GM19467 (cell line): ENCODE measurements at regions not wholly inside any gene's neighbourhood (a gene's known extent, or its start where the extent isn't known, plus 50 kb on each side); places are given as distances from the start of the nearest gene placed in this dataset.
"Not testable (repeated sequence)": the region's sequence is repeated elsewhere in the genome, so short reads cannot be mapped to it uniquely, and the experiment has no call there.

ENCODE experiments used
- ATAC-seq: cut with Tn5 transposase; IDR thresholded peaks from one replicate; pipeline ENCODE4 v1.9.1; 2021; ENCODE audit warnings: mild to moderate bottlenecking, moderate library complexity; ENCODE audit not compliant: unreplicated experiment

DNA sequence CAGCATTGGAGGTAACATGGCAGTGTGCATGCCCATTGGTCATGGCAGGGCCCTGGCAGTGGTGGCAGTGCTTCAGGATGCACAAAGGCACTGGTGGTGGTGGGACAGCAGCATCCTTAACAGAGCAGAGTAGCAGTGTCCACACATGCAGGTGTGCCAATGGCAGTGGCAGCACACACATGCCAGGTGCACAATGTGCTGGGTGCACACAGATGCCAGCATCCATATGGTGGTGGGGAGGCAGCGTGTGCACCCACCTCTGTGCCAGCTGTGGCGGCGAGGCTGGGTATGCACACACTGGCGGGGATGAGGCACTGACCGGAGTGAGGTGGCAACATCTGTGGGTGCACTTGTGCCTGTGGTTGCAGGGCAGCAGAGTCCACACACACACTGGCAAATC lies 150.6 kb downstream of the SI start:
- ATAC-seq: no peak

DNA sequence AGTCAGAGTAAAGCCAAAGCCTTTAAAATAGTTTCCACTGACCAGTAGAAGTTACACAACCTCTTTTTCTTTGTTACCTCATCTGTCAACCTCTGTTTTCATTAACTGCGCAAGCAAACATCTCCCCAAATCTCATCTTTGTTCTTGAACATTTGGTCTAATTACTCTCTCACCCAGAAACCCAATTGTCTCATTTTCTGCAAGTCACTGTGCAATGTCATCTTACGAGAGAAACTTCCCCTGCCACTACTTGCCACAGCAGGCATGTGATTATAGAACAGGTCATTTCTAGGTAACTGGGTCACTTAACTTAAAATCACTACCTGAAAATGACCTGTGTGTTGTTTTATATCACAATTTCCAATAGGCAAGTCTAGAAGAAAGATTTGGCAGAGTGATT lies 159.4 kb downstream of the SI start:
- no peak for ATAC-seq

DNA sequence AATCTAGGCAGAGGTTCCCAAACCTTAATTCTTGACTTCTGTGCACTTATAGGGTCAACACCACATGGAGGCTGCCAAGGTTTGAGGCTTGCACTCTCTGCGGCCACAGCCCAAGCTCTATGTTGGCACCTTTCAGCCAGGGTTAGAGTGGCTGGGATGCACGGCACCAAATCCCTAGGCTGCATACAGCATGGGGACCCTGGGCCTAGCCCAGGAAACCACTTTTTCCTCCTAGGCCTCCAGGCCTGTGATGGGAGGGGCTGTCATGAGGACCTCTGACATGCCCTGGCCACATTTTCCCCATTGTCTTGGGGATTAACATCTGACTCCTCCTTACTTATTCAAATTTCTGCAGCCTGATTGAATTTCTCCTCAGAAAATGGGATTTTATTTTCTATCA lies 165.4 kb downstream of the SI start:
- no peak for ATAC-seq

DNA sequence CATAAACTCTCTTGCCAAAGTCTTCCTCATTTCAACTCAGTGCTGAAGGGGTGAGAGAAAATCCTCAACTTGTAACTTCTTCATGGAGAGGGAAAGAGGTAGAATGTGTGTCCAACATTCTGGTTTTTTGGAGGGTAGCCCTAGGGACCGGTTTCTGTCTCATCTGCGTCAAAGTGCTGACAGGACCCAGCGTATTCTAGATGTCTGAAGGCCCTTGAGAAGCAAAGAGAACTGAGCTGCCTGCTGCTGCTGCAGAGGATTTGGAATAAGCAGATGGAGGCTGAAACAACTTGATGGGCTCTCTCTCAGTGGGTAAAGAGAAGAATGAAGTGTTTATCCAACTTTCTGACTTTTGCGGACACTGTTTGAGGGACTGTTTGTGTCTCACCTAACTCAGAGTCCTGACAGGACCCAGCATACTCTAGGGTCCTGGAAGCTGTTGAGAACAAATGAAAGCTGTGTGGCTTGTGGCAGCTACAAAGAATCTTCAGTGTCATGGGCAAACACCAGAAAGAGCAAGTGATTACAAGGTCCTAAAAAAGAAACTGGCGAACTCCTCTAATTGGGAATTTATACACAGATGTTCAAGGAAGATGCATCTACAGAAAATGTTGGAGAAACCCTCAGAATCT lies 174.4 kb downstream of the SI start:
- ATAC-seq: no peak

DNA sequence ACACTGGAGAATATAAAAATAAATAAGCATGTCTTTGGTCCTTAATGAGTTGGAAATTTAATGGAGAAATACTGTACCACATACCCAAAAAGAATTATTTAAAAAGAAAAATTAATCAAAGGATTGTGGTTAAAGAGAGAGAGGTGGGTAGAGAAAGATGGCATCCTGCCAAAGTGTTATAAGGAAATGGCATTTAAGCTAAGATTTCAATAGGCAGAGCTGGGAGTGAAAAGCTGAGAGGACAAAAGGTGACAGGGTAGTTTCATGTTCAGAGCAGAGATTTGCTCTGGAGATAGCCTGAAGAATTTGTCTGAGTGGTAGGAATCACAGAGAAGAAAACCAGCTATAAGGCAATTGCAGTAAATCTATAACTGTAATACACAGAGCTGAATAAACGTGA lies 181.0 kb downstream of the SI start:
- no peak for ATAC-seq

DNA sequence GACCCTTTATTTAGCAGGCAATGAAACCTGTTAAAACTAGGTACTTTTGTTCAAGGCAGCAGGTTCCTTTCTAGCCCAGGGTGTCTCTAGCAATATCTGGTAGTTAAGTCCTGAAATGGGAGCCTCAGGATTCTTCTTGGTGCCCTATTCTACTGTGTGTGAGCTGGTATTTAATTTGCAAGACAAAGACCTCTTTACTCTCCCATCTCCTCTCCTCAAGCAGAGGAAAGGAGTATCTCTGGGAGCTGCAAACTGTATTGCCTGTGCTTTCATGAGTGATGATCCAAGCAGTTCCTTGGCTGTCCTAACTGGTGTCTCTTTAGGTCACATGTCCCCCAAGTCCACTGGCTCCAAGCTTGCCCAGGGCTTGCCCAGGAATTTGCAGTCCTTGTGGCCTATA lies 188.2 kb downstream of the SI start:
- ATAC-seq: no peak

DNA sequence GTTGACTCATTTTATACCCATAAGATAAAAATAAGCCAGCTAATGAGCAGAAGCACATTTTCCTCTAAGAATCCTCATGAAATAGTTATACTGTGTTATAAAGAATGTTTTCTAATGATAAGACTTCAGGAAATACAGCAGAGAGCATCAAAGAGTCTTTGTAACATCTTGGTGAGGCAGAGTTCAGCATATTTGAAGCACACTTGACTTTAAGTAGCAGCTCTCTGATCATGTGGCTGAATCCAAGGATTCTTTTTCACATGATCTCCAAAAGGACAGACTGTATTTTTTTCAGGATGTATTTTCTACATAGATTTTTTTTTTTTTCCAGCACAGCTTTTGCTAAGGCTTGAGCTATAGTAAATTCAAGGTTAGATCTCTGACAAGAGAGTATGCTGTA lies 195.1 kb downstream of the SI start:
- ATAC-seq: no peak

DNA sequence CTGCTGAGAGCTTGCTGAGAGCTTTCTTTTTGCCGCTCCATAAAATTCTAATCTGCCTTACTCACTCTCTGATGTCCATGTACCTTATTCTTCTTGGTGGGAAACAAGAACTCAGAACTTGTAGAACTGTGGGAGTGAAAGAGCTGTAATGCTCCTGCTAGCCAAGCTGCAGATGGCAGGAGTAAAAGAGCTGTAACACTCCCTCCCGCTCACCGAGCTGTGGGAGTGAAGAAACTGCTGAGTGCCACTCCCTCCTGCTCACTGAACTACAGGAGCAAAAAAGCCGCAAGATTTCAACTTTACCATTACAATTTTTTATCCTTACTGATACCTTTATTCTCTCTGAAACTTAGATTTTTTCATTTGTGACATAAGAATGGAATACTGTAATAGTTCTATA lies 199.1 kb downstream of the SI start:
- ATAC-seq: no peak

DNA sequence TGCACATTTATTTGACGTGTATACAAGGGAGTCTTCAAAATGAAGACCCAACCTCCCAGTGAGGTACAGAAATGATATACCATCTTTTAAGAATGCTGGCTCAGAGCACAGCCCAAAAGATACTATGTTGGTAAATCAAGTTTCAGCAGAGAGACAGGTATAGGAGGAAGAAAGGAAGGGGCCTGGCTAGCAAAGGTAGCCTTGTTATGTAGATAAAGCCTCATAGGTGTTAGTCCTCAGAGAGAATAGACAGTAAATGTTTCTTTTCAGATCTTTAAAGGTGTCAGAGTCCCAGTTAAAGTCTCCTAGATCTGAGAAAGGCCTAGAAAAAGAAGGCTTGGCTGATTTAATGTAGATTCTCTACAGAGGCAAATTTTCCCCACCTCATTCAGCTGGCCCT lies 213.8 kb downstream of the SI start:
- ATAC-seq: no peak

DNA sequence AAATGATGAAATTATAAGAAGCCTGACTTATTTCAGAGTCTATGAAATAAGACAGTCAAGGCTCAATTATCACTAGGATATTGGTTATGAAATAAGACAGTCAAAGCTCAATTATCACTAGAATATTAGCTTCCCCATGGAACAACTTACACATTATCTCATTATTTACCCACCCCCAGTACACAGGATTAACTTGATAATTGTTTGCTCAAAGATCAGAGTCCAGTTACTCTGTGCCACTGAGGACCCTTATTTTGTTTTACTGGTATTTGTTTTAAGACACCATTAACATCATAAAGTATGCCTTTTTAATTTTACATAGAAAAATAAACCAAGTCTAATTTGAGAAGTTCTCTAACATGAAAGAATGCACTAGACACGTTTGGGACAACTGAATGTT lies 225.4 kb downstream of the SI start:
- no peak for ATAC-seq

DNA sequence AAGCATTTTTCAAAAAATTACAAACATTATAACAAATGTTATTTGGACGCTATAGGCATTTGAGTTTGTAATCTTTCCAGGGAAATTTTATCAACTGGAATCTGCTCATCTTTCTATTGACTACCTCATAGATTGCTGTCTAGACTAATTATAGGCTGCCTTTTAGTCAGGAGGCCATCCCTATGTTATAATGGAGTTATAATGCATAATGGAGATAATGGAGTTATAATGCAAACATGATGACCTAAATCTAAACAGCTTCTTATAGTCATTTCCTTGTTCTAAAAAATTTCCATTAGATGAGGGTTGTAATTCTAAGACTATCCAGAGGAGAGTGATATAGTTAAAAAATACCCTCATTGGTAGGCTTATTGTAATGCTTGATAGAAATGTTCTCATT lies 226.4 kb downstream of the SI start:
- no peak for ATAC-seq

DNA sequence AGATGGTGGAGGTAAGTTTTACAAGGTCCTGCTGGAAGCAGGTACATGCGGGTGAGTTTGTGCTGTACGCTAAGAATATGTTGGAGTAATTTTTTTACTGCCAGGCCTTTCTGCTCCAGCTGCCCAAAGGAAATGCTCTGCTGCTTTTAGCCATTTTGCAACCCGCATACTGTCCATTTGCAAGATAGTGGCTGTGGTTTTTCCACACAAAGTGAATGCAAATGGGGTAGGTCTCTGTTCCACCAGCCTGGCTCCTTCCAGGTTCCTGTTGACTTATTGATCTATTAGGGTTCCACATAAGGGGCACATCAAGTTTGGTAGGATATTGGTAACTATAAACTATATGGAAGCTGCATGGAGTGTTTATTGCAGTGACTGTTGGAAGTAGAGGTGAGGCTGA lies 227.1 kb downstream of the SI start:
- no peak for ATAC-seq

DNA sequence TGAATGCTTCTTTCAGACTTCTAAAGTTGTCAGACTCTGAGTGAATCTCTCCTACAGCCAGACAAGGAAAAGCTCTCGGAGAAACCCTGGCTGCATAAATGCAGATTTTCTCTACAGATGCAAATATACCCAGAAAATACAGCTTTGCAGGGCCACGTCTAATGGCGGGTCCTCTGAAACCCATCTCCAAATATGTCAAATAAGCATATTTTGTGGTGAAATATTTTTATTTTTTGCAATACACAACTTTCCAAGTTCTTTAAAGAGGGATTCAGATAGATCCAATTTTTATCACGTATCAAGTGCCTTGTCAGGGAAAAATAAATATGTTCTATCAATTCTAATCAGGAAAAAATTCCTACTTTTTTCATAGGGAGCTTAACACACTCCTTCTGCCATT lies 229.4 kb downstream of the SI start:
- ATAC-seq: no peak

DNA sequence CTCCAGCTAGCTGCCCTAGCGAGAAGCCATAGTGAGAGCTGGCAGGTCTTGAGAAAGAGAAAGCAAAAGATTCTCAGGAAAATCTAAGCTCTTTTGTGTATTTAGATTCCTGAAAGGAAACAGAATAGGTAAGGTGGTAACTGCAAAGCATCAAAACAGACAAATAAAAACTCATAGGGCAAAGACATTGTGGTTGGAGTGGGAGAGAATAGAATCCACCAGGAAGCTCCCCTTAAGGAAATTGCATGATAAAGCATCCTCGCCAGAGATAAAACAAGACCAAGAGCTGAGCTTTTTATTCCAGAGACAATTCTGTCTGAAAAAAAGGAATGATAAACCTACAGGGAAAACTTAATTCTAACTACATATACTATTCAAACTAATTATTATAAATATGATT lies 232.6 kb downstream of the SI start:
- no peak for ATAC-seq

DNA sequence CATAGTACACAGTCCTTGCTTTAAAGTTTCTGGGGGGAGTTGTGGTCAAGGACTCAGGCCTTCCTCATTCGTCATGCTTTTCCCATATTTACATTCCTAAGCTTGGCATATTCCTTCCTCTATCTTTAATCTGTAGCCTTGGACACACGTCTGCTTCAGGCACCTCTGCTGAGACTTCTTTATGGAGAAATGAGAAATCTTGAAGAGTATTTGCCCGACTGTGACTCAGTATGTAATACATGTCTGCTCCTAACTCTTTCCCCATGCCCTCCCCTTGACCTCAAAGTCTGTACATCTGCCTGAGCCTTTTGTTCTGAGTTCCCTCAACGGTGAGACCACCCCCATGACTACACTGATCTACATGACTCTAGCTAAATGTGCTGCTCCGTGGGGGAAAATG lies 246.1 kb downstream of the SI start:
- no peak for ATAC-seq

DNA sequence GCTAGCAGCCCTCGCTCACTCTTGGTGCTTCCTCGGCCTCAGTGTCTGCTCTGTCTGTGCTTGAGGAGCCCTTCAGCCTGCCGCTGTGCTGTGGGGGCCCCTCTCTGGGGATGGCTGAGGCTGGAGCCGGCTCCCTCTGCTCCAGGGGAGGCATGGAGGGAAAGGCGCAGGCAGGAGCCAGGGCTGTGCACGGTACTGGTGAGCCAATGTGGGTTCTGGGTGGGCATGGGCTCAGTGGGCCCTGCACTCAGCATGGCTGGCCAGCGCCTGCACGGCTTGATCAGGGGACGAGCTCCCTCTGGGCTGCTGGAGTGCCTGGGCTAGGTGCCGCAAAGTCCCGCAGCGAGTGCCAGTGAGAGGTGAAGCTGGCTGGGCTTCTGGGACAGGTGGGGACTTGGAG lies 260.0 kb downstream of the SI start:
- no peak for ATAC-seq

DNA sequence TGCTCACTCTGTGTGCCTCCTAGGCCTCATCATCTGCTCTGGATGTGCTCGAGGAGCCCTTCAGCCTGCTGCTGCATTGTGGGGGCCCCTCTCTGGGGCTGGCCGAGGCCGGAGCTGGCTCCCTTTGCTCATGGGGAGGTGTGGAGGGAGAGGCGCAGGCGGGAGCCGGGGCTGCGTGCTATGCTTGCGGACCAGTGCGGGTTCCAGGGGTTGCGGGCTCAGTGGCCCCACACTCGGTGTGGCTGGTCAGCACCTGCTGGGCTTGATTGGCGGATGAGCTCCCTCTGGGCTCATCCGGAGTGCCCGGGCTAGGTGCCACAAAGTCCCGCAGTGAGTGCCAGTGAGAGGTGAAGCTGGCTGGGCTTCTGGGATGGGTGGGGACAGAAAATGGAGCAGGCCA lies 264.2 kb downstream of the SI start:
- no peak for ATAC-seq

DNA sequence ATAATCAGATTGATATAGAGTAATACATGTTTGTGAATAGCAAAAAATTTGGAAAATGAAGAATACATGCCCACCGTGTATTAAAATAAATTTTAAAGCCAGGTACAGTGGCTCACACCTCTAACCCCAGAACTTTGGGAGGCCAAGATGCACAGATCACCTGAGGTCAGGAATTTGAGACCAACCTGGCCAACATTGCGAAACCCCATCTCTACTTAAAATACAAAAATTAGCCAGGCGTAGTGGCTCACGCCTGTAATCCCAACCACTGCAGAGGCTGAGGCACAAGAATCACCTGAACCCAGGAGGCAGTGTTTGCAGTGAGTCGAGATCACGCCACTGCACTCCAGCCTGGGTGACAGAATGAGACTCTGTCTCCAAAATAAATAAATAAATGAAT lies 266.3 kb downstream of the SI start:
- ATAC-seq: no peak

DNA sequence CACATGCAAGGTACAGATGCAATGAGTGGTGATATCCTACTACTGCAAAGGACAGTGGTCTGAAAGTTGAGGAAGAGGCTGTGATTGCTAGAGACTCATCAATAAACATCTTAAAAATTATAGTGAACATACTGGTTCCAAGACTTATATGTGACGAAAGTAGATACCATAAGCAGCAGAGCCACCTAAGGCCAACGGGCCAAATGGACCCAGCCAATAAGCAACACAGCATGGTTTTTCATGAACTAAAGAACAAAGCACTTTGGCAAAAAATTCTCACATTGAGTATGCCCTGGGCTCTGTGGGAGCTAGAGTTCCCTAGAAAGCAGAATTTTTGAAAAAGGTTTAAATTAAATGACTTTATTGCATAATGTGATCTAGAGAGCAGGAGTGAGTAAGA lies 272.1 kb downstream of the SI start:
- no peak for ATAC-seq

DNA sequence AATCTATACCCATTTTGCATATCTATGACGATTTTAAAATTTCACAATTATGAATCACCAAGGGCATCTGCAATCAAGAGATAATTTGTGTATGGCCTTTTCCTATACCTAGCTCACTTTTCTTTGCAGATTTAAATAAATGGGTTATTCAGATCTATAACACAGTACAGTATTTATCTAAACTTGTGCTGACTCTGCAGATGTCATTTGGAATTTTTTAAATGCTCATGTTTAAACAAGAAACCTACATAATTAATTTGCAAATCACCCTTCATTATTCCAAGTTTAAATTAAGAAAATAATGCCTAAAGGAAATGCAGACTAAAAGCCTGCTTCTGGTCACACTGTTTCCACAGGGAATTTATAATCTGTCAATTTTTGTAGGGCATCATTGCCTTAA lies 284.2 kb downstream of the SI start:
- no peak for ATAC-seq

DNA sequence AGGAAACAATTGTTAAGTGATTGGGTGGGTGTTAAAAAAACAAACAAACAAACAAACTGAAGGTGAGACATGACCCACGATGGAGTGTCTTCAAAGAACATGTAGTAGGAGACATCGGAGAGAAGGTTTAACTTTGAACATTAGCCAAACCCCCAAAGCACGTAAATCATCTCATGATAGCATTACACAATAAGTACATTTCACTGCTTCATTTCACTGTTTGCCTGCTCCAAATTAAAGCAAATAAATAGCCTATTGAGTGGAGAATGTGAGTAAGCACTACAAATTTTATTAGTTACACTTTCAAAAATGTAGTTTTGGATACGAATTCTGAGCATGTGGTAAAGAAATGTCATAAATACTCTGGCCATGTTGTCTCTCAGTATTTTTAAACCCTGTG lies 287.0 kb downstream of the SI start:
- ATAC-seq: no peak

DNA sequence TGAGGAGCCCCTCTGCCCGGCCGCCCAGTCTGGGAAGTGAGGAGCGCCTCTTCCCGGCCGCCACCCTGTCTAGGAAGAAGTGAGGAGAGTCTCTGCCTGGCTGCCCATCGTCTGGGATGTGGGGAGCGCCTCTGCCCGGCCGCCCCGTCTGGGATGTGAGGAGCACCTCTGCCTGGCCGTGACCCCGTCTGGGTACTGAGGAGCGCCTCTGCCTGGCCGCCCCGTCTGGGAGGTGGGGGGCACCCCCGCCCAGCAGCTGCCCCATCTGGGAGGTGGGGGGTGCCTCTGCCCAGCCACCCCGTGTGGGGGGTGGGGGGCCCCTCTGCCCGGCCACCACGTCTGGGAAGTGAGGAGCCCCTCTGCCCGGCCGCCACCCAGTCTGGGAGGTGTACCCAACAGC lies 293.9 kb downstream of the SI start:
- not testable (repeated sequence) for ATAC-seq

DNA sequence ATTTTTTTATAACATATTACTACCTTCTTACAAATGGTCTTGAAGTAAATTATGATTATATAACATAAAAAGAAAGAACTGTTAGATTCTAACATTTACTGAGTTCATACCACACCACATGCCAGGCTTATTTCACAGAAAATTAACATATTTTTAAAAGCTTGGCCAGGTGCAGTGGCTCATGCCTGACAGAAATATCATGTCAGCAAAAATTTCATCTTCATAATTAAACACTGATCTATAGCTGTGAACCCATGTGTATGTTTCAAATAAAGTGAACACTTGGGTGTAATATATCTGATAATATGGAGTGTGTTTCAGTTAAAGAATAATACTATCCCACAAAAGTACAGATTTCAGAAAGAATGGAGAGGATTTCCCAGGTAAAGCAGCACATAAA lies 296.5 kb downstream of the SI start:
- ATAC-seq: no peak

DNA sequence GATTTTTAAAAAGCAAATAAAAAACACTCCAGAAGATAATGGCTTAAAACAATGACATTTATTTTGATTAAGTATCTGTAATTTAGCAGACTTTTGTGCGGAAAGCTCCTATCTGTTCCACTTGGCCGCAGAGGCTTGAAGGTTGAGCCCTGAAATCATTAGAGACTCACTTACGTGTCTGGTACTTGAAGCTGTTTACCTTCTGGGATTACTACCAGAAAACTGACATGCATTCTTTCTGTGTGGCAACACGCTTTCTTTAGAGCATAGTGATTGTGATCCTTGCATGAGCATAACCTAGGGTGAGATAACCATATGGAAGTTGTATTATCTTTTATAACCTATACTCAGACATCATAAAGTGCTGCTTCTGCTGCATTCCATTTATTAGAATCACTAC lies 298.5 kb downstream of the SI start:
- no peak for ATAC-seq
